ENCODE measurements at regions not wholly inside any gene's neighbourhood (a gene's known extent, or its start where the extent isn't known, plus 50 kb on each side); places are given as distances from the start of the nearest gene placed in this dataset.

- no peak for DNase-seq
These were observed 853.5 kb upstream of the TMPRSS15 start for GRCh38 chr21:19256934-19257660.

GRCh38 chr21:19261731-19262376 is 858.3 kb upstream of the TMPRSS15 start:
- no peak for DNase-seq

GRCh38 chr21:19266636-19267035 is 863.1 kb upstream of the TMPRSS15 start:
- DNase-seq, result no peak

GRCh38 chr21:19268686-19269085 is 865.1 kb upstream of the TMPRSS15 start:
- DNase-seq, result no peak

GRCh38 chr21:19275065-19275464 is 871.5 kb upstream of the TMPRSS15 start:
- DNase-seq, result no peak

GRCh38 chr21:19276665-19277064 is 873.1 kb upstream of the TMPRSS15 start:
- no peak for DNase-seq

GRCh38 chr21:19286876-19287275 is 883.3 kb upstream of the TMPRSS15 start:
- DNase-seq, result no peak

- DNase-seq, result no peak
These were observed 886.7 kb upstream of the TMPRSS15 start for GRCh38 chr21:19290328-19290727.

GRCh38 chr21:19320291-19320690 is 916.7 kb upstream of the TMPRSS15 start:
- no peak for DNase-seq

GRCh38 chr21:19321688-19322087 is 918.1 kb upstream of the TMPRSS15 start:
- no peak for DNase-seq

- no peak for DNase-seq
These were observed 918.8 kb upstream of the TMPRSS15 start for GRCh38 chr21:19322360-19322759.

- no peak for DNase-seq
These were observed 923.1 kb upstream of the TMPRSS15 start for GRCh38 chr21:19326531-19327319.

- DNase-seq, result no peak
These were observed 925.4 kb upstream of the TMPRSS15 start for GRCh38 chr21:19328954-19329353.

- no peak for DNase-seq
These were observed 936.7 kb upstream of the TMPRSS15 start for GRCh38 chr21:19340303-19340702.

GRCh38 chr21:19340954-19341353 is 937.4 kb upstream of the TMPRSS15 start:
- DNase-seq, result no peak

GRCh38 chr21:19343711-19344110 is 940.1 kb upstream of the TMPRSS15 start:
- no peak for DNase-seq

GRCh38 chr21:19350286-19350685 is 946.7 kb upstream of the TMPRSS15 start:
- DNase-seq, result no peak

- no peak for DNase-seq
These were observed 949.7 kb upstream of the TMPRSS15 start for GRCh38 chr21:19353256-19353655.

GRCh38 chr21:19368944-19369343 is 965.4 kb upstream of the TMPRSS15 start:
- no peak for DNase-seq

GRCh38 chr21:19392390-19392789 is 988.8 kb upstream of the TMPRSS15 start:
- no peak for DNase-seq

GRCh38 chr21:19400223-19400770 is 996.7 kb upstream of the TMPRSS15 start:
- DNase-seq, result no peak

- DNase-seq, result no peak
These were observed 999.3 kb upstream of the TMPRSS15 start for GRCh38 chr21:19402870-19403269.

GRCh38 chr21:19405326-19405725 is 1001.7 kb upstream of the TMPRSS15 start:
- no peak for DNase-seq

- no peak for DNase-seq
These were observed 1017.0 kb upstream of the TMPRSS15 start for GRCh38 chr21:19420565-19420964.

All from AML-193 (cell line).